RCC 7860 (cell line): ENCODE measurements at regions not wholly inside any gene's neighbourhood (a gene's known extent, or its start where the extent isn't known, plus 50 kb on each side); places are given as distances from the start of the nearest gene placed in this dataset.
A peak's percentile ranks its signal among the peaks of the same experiment; 100 is the strongest.

Experiments used
- DNase-seq: peaks from one replicate; pipeline ENCODE4 v3.0.0-alpha.2; 2015; ENCODE audit warnings: low spot score
- FAIRE-seq: peaks from 2 replicates; lab custom pipeline; 2012; peaks lifted over from hg19 to GRCh38; lab: Jason Lieb, UNC

- no peak for FAIRE-seq
Measured at GRCh38 chr6:87869064-87869905, 167.3 kb upstream of the AKIRIN2 start.

GRCh38 chr6:87860902-87861301 is 158.9 kb upstream of the AKIRIN2 start:
- DNase-seq = no peak
- FAIRE-seq = no peak

More at GRCh38 chr6:87869064-87869905, 167.3 kb upstream of the AKIRIN2 start:
- DNase-seq = no peak

GRCh38 chr6:87858440-87858839 is 156.4 kb upstream of the AKIRIN2 start:
- DNase-seq (no peak), FAIRE-seq (no peak)

GRCh38 chr6:87851674-87852299 is 149.8 kb upstream of the AKIRIN2 start:
- FAIRE-seq = no peak

GRCh38 chr6:87848616-87849015 is 146.6 kb upstream of the AKIRIN2 start:
- FAIRE-seq = no peak

More at GRCh38 chr6:87851674-87852299, 149.8 kb upstream of the AKIRIN2 start:
- no peak for DNase-seq

GRCh38 chr6:87847830-87848210 is 145.8 kb upstream of the AKIRIN2 start:
- no peak for DNase-seq
- no peak for FAIRE-seq

More at GRCh38 chr6:87848616-87849015, 146.6 kb upstream of the AKIRIN2 start:
- no peak for DNase-seq

- FAIRE-seq (no peak), DNase-seq (no peak)
Measured at GRCh38 chr6:87847135-87847829, 145.2 kb upstream of the AKIRIN2 start.

GRCh38 chr6:87846434-87846833 is 144.4 kb upstream of the AKIRIN2 start:
- DNase-seq (no peak), FAIRE-seq (no peak)

- FAIRE-seq (no peak), DNase-seq (no peak)
Measured at GRCh38 chr6:87840324-87840723, 138.3 kb upstream of the AKIRIN2 start.

- no peak for FAIRE-seq
- no peak for DNase-seq
Measured at GRCh38 chr6:87837876-87838275, 135.8 kb upstream of the AKIRIN2 start.

GRCh38 chr6:87837444-87837843 is 135.4 kb upstream of the AKIRIN2 start:
- no peak for FAIRE-seq
- DNase-seq = no peak

GRCh38 chr6:87832025-87832825 is 130.2 kb upstream of the AKIRIN2 start:
- FAIRE-seq (peak; percentile 79), DNase-seq (peak; percentile 35)

GRCh38 chr6:87830907-87831306 is 128.9 kb upstream of the AKIRIN2 start:
- DNase-seq (no peak), FAIRE-seq (no peak)

GRCh38 chr6:87829622-87830121 is 127.6 kb upstream of the AKIRIN2 start:
- no peak for FAIRE-seq

GRCh38 chr6:87828044-87828443 is 126.0 kb upstream of the AKIRIN2 start:
- FAIRE-seq (no peak), DNase-seq (no peak)

More at GRCh38 chr6:87829622-87830121, 127.6 kb upstream of the AKIRIN2 start:
- no peak for DNase-seq

GRCh38 chr6:87827346-87827745 is 125.3 kb upstream of the AKIRIN2 start:
- DNase-seq (no peak), FAIRE-seq (no peak)

- DNase-seq (no peak), FAIRE-seq (no peak)
Measured at GRCh38 chr6:87826424-87826823, 124.4 kb upstream of the AKIRIN2 start.

- DNase-seq (no peak), FAIRE-seq (no peak)
Measured at GRCh38 chr6:87825821-87826221, 123.8 kb upstream of the AKIRIN2 start.

- no peak for FAIRE-seq
- no peak for DNase-seq
Measured at GRCh38 chr6:87824958-87825491, 123.0 kb upstream of the AKIRIN2 start.

- FAIRE-seq (no peak), DNase-seq (no peak)
Measured at GRCh38 chr6:87822011-87822410, 120.0 kb upstream of the AKIRIN2 start.
